Mesothelial cell of epicardium (in vitro differentiated cells): ENCODE measurements at regions not wholly inside any gene's neighbourhood (a gene's known extent, or its start where the extent isn't known, plus 50 kb on each side); places are given as distances from the start of the nearest gene placed in this dataset.

Experiments used
- DNase-seq, 2 experiments: peaks; one replicate each; pipeline ENCODE4 v3.0.0; 2021; ENCODE audit warnings: low spot score in 2 of 2; ENCODE audit not compliant: unreplicated experiment in 2 of 2
- H3K27ac Mint-ChIP-seq: 2 replicates; pipeline ENCODE4 v1.8.0; 2021; ENCODE audit warnings: mixed read lengths
- H3K27me3 Mint-ChIP-seq: 2 replicates; pipeline ENCODE4 v1.8.0; 2021; ENCODE audit warnings: low read depth, mixed read lengths
- H3K36me3 Mint-ChIP-seq: 2 replicates; pipeline ENCODE4 v1.8.0; 2021; ENCODE audit warnings: mixed read lengths
- H3K4me1 Mint-ChIP-seq: 2 replicates; pipeline ENCODE4 v1.8.0; 2021; ENCODE audit warnings: mixed read lengths
- H3K4me3 Mint-ChIP-seq: 2 replicates; pipeline ENCODE4 v1.8.0; 2021; ENCODE audit warnings: mild to moderate bottlenecking, moderate library complexity, mixed read lengths
- H3K9me3 Mint-ChIP-seq: 2 replicates; pipeline ENCODE4 v1.8.0; 2021; ENCODE audit warnings: mixed read lengths
- CTCF ChIP-seq: fragments of 200-600 bp; sonication (generic); IDR thresholded peaks from one replicate; pipeline ENCODE4 v1.5.0; 2021; ENCODE audit warnings: antibody characterized with exemption; ENCODE audit not compliant: unreplicated experiment

GRCh38 chr7:1286946-1287645, 54.4 kb downstream of the UNCX start:
- no peaks in the 10 kb centered on the region for H3K36me3 Mint-ChIP-seq
- peaks cover 11% of the 10 kb centered on the region for H3K4me1 Mint-ChIP-seq
- peaks cover 49% of the 10 kb centered on the region for H3K27me3 Mint-ChIP-seq
- no peak for DNase-seq
- TF ChIP-seq CTCF: no peak
- no peak overlapping the region for H3K27ac Mint-ChIP-seq
- no peaks in the 10 kb centered on the region for H3K9me3 Mint-ChIP-seq
- no peak overlapping the region for H3K4me3 Mint-ChIP-seq

DNA sequence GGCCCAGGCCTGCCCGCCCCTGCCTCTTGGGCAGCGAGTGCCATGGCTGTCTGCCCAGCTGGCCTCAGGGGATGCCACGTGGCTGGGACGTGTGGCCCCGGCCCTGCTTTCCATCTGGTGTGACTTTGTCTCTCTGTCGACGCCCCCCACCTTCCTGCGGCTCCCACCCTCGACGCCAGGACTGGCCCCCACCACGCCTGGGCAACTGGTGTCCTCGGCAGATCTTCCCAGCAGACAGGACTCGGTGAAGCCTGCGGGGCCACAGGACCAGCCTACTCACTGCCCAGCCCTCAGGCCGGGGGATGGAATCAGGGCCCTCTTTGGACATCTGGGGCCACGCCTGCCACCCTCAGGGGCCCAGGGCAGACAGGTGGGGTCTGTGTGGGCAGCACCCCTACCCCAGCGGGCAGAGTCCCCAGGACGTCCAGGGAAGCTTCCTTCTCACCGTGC, 55.1 kb downstream of the UNCX start:
- no peaks in the 10 kb centered on the region for H3K36me3 Mint-ChIP-seq
- H3K27ac Mint-ChIP-seq: no peak overlapping the region
- H3K4me1 Mint-ChIP-seq: peaks cover 11% of the 10 kb centered on the region
- TF ChIP-seq CTCF: no peak
- H3K27me3 Mint-ChIP-seq: peaks cover 50% of the 10 kb centered on the region
- H3K9me3 Mint-ChIP-seq: no peaks in the 10 kb centered on the region
- no peak for DNase-seq
- H3K4me3 Mint-ChIP-seq: no peak overlapping the region

- no peak overlapping the region for H3K27ac Mint-ChIP-seq
- no peak for TF ChIP-seq CTCF
Measured at GRCh38 chr7:1288390-1288995, 55.8 kb downstream of the UNCX start.

GRCh38 chr7:1288996-1289551, 56.4 kb downstream of the UNCX start:
- H3K9me3 Mint-ChIP-seq: no peaks in the 10 kb centered on the region
- DNase-seq: no peak
- H3K4me1 Mint-ChIP-seq: peaks cover 11% of the 10 kb centered on the region
- no peak overlapping the region for H3K4me3 Mint-ChIP-seq
- H3K27me3 Mint-ChIP-seq: peaks cover 54% of the 10 kb centered on the region
- H3K36me3 Mint-ChIP-seq: no peaks in the 10 kb centered on the region
- no peak overlapping the region for H3K27ac Mint-ChIP-seq
- TF ChIP-seq CTCF: no peak

More at GRCh38 chr7:1288390-1288995, 55.8 kb downstream of the UNCX start:
- no peak overlapping the region for H3K4me3 Mint-ChIP-seq
- H3K27me3 Mint-ChIP-seq: peaks cover 52% of the 10 kb centered on the region
- no peaks in the 10 kb centered on the region for H3K36me3 Mint-ChIP-seq
- no peak for DNase-seq
- no peaks in the 10 kb centered on the region for H3K9me3 Mint-ChIP-seq
- H3K4me1 Mint-ChIP-seq: peaks cover 11% of the 10 kb centered on the region

DNA sequence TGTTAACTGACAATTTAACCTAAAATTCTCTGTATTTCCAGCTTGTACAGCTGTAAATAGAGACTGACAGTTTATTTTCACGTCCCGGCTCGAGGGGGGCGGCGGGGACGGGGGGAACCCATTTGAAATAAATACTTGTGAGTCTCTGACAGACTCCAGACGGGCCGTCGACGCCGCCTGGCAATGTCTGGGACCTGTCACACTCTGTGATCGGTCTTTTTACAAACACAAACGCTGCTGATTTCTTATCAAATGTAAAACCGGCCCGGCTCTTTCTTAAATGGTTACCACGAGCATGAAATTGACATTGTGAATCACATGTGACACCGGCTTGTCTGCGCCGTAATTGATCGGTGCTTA, 57.0 kb downstream of the UNCX start:
- peak overlapping the region; percentile 68 for H3K4me3 Mint-ChIP-seq
- no peaks in the 10 kb centered on the region for H3K9me3 Mint-ChIP-seq
- DNase-seq: no peak
- peaks cover 56% of the 10 kb centered on the region for H3K27me3 Mint-ChIP-seq
- peaks cover 11% of the 10 kb centered on the region for H3K4me1 Mint-ChIP-seq
- peak overlapping the region; percentile 67 for H3K27ac Mint-ChIP-seq
- TF ChIP-seq CTCF: no peak
- no peaks in the 10 kb centered on the region for H3K36me3 Mint-ChIP-seq
